Neural progenitor cell (in vitro differentiated cells): ENCODE measurements at regions not wholly inside any gene's neighbourhood (a gene's known extent, or its start where the extent isn't known, plus 50 kb on each side); places are given as distances from the start of the nearest gene placed in this dataset.
A peak's percentile ranks its signal among the peaks of the same experiment; 100 is the strongest.
"Not testable (repeated sequence)": the region's sequence is repeated elsewhere in the genome, so short reads cannot be mapped to it uniquely, and the experiment has no call there.

ENCODE experiments used
- DNase-seq: peaks from one replicate; pipeline ENCODE4 v3.0.0-alpha.2; 2016; ENCODE audit warnings: low spot score
- H2AFZ ChIP-seq: fragments of 200-600 bp; sonication (generic); replicated peaks from 2 replicates; pipeline ENCODE4 v1.6.1; 2016; ENCODE audit warnings: antibody characterized with exemption
- H3F3A ChIP-seq: fragments of 200-600 bp; sonication (generic); 2 replicates; pipeline ENCODE4 v1.6.1; 2016; ENCODE audit warnings: antibody characterized with exemption, low read depth
- H3K27ac ChIP-seq: fragments of 200-600 bp; sonication (generic); 2 replicates; pipeline ENCODE4 v1.5.1; 2016; ENCODE audit warnings: mild to moderate bottlenecking
- H3K27me3 ChIP-seq: fragments of 200-600 bp; sonication (generic); 2 replicates; pipeline ENCODE4 v1.6.1; 2016; ENCODE audit warnings: mild to moderate bottlenecking, moderate library complexity
- H3K36me3 ChIP-seq: fragments of 200-600 bp; sonication (generic); 2 replicates; pipeline ENCODE4 v1.5.1; 2016
- H3K4me1 ChIP-seq: fragments of 200-600 bp; sonication (generic); 2 replicates; pipeline ENCODE4 v1.6.1; 2016; ENCODE audit warnings: mixed run types
- H3K4me2 ChIP-seq: fragments of 200-600 bp; sonication (generic); 2 replicates; pipeline ENCODE4 v1.6.1; 2016
- H3K4me3 ChIP-seq: fragments of 200-600 bp; sonication (generic); 2 replicates; pipeline ENCODE4 v1.5.1; 2016
- H3K79me2 ChIP-seq: fragments of 200-600 bp; sonication (generic); 2 replicates; pipeline ENCODE4 v1.6.1; 2016; ENCODE audit warnings: low read depth
- H3K9ac ChIP-seq: fragments of 200-600 bp; sonication (generic); 2 replicates; pipeline ENCODE4 v1.6.1; 2016
- H3K9me3 ChIP-seq: fragments of 200-600 bp; sonication (generic); 2 replicates; pipeline ENCODE4 v1.5.1; 2016; ENCODE audit warnings: low read depth
- H4K20me1 ChIP-seq: fragments of 200-600 bp; sonication (generic); 2 replicates; pipeline ENCODE4 v1.6.1; 2016; ENCODE audit warnings: low read depth
- H3K27ac Mint-ChIP-seq: 3 replicates; pipeline ENCODE4 v1.8.0; 2021; ENCODE audit warnings: mixed read lengths
- H3K27me3 Mint-ChIP-seq: 2 replicates; pipeline ENCODE4 v1.8.0; 2022; ENCODE audit warnings: low read depth, mild to moderate bottlenecking, inconsistent platforms, moderate library complexity, mixed read lengths; ENCODE audit not compliant: insufficient read depth
- H3K36me3 Mint-ChIP-seq: 3 replicates; pipeline ENCODE4 v1.8.0; 2021; ENCODE audit warnings: mixed read lengths
- H3K4me1 Mint-ChIP-seq: 3 replicates; pipeline ENCODE4 v1.8.0; 2021; ENCODE audit warnings: mixed read lengths
- H3K4me3 Mint-ChIP-seq: 3 replicates; pipeline ENCODE4 v1.8.0; 2021; ENCODE audit warnings: mild to moderate bottlenecking, moderate library complexity, mixed read lengths
- H3K9me3 Mint-ChIP-seq: 3 replicates; pipeline ENCODE4 v1.8.0; 2020; ENCODE audit warnings: mixed read lengths
- EZH2 ChIP-seq: fragments of 200-600 bp; sonication (generic); IDR thresholded peaks from 2 replicates; pipeline ENCODE4 v1.6.1; 2017; ENCODE audit warnings: antibody characterized with exemption, mild to moderate bottlenecking, moderate library complexity
- EZH2phosphoT487 ChIP-seq: fragments of 200-600 bp; sonication (generic); IDR thresholded peaks from 2 replicates; pipeline ENCODE4 v1.6.1; 2017; ENCODE audit warnings: antibody characterized with exemption
- TF ChIP-seq, protein P1 (sequence below): fragments of 200-600 bp; sonication (generic); IDR thresholded peaks from 2 replicates; pipeline ENCODE4 v1.5.1; 2017; ENCODE audit warnings: antibody characterized with exemption, mild to moderate bottlenecking

DNA sequence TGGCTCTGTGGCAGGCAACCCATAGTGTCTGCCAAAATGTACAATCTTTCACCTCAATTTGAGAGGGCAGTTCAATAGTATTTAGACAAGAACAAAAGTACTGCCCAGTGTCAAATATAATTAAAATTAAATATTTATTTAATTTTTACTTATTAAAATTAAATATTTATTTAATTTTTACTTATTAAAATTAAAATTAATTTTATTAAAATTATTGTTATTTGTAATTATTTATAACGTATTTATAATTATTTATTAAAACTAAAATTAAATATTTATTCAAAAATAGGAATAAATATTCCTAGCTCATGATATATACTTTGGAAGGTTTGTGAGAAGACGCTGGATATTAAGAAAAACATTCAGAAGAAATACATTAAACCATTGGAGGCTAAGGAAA lies 93.7 kb upstream of the CAV2 start:
- Histone ChIP-seq H3F3A (no peaks in the 10 kb centered on the region), H3K4me3 (no peak overlapping the region), H3K4me2 (no peak overlapping the region), H3K27me3 (no peaks in the 10 kb centered on the region), H3K9me3 (no peaks in the 10 kb centered on the region), H3K4me1 (no peaks in the 10 kb centered on the region), H4K20me1 (no peaks in the 10 kb centered on the region), H2AFZ (no peak overlapping the region), H3K9ac (no peak overlapping the region), H3K36me3 (no peaks in the 10 kb centered on the region), H3K27ac (no peak overlapping the region), H3K79me2 (no peaks in the 10 kb centered on the region)
- peaks cover 3% of the 10 kb centered on the region for H3K9me3 Mint-ChIP-seq
- peaks cover 2% of the 10 kb centered on the region for H3K36me3 Mint-ChIP-seq
- DNase-seq = no peak
- no peak overlapping the region for H3K4me3 Mint-ChIP-seq
- H3K27me3 Mint-ChIP-seq = no peaks in the 10 kb centered on the region
- H3K27ac Mint-ChIP-seq = no peak overlapping the region
- TF ChIP-seq EZH2phosphoT487 (no peak), EZH2 (no peak)
- TF ChIP-seq, protein P1, sequence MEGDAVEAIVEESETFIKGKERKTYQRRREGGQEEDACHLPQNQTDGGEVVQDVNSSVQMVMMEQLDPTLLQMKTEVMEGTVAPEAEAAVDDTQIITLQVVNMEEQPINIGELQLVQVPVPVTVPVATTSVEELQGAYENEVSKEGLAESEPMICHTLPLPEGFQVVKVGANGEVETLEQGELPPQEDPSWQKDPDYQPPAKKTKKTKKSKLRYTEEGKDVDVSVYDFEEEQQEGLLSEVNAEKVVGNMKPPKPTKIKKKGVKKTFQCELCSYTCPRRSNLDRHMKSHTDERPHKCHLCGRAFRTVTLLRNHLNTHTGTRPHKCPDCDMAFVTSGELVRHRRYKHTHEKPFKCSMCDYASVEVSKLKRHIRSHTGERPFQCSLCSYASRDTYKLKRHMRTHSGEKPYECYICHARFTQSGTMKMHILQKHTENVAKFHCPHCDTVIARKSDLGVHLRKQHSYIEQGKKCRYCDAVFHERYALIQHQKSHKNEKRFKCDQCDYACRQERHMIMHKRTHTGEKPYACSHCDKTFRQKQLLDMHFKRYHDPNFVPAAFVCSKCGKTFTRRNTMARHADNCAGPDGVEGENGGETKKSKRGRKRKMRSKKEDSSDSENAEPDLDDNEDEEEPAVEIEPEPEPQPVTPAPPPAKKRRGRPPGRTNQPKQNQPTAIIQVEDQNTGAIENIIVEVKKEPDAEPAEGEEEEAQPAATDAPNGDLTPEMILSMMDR = no peak
- no peaks in the 10 kb centered on the region for H3K4me1 Mint-ChIP-seq

DNA sequence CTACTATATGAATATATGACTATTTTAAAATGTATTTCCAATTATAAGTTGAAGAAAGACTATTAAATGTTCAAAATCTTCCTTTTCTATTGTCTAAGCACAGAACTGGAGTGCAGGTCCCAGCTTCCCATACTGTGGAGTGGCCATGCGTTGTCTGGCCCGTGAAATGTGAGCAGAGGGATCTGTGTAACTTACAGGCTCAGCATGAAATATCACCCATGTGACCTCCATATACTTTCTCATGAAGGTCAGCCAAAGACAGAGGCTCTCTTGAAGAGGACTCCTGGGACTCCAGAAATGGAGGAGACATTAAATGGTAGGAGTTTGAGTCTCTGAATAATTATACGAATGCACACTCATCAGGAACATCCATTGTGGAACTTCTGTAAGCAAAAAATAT lies 92.4 kb upstream of the CAV2 start:
- Histone ChIP-seq H3K79me2 (no peaks in the 10 kb centered on the region), H3K27ac (no peak overlapping the region), H3K4me3 (no peak overlapping the region), H3K9me3 (no peaks in the 10 kb centered on the region), H2AFZ (no peak overlapping the region), H3K4me1 (no peaks in the 10 kb centered on the region), H3K36me3 (no peaks in the 10 kb centered on the region), H3K27me3 (no peaks in the 10 kb centered on the region), H4K20me1 (no peaks in the 10 kb centered on the region), H3K9ac (no peak overlapping the region), H3K4me2 (no peak overlapping the region), H3F3A (no peaks in the 10 kb centered on the region)
- Mint-ChIP-seq H3K36me3 (peaks cover 2% of the 10 kb centered on the region), H3K27me3 (no peaks in the 10 kb centered on the region), H3K9me3 (peaks cover 3% of the 10 kb centered on the region), H3K4me1 (no peaks in the 10 kb centered on the region), H3K4me3 (no peak overlapping the region), H3K27ac (no peak overlapping the region)
- DNase-seq = no peak
- TF ChIP-seq, protein P1 = no peak
- TF ChIP-seq EZH2phosphoT487 = no peak
- TF ChIP-seq EZH2 = no peak

GRCh38 chr7:116408166-116408565 lies 91.4 kb upstream of the CAV2 start:
- Mint-ChIP-seq H3K4me1 (no peaks in the 10 kb centered on the region), H3K4me3 (no peak overlapping the region), H3K27me3 (no peaks in the 10 kb centered on the region), H3K9me3 (peaks cover 3% of the 10 kb centered on the region), H3K27ac (no peak overlapping the region), H3K36me3 (peaks cover 2% of the 10 kb centered on the region)
- Histone ChIP-seq H3F3A (no peaks in the 10 kb centered on the region), H2AFZ (peak overlapping the region; percentile 50), H3K27me3 (no peaks in the 10 kb centered on the region), H3K79me2 (no peaks in the 10 kb centered on the region), H3K36me3 (no peaks in the 10 kb centered on the region), H3K9me3 (no peaks in the 10 kb centered on the region), H3K4me2 (no peak overlapping the region), H3K4me3 (no peak overlapping the region), H3K4me1 (no peaks in the 10 kb centered on the region), H3K9ac (no peak overlapping the region), H4K20me1 (no peaks in the 10 kb centered on the region), H3K27ac (no peak overlapping the region)
- no peak for TF ChIP-seq EZH2
- TF ChIP-seq, protein P1 = no peak
- no peak for TF ChIP-seq EZH2phosphoT487
- no peak for DNase-seq

- H3K27ac Mint-ChIP-seq, H3K36me3 Mint-ChIP-seq, H3K9me3 Mint-ChIP-seq, H3K36me3 ChIP-seq, H3F3A ChIP-seq, H3K9me3 ChIP-seq, H3K27ac ChIP-seq, H4K20me1 ChIP-seq, DNase-seq, H3K27me3 Mint-ChIP-seq, H3K4me1 ChIP-seq, H3K9ac ChIP-seq, H3K4me2 ChIP-seq, H3K4me3 ChIP-seq, H3K27me3 ChIP-seq, H3K79me2 ChIP-seq, H3K4me1 Mint-ChIP-seq, H3K4me3 Mint-ChIP-seq: not testable (repeated sequence)
- peak overlapping the region; percentile 50 for H2AFZ ChIP-seq
Observed at GRCh38 chr7:116408831-116409453, 90.6 kb upstream of the CAV2 start.

DNA sequence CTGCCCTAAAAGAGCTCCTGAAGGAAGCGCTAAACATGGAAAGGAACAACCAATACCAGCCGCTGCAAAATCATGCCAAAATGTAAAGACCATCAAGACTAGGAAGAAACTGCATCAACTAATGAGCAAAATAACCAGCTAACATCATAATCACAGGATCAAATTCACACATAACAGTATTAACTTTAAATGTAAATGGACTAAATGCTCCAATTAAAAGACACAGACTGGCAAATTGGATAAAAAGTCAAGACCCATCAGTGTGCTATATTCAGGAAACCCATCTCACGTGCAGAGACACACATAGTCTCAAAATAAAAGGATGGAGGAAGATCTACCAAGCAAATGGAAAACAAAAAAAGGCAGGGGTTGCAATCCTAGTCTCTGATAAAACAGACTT lies 88.8 kb upstream of the CAV2 start:
- H3F3A ChIP-seq, H4K20me1 ChIP-seq, H3K4me3 Mint-ChIP-seq, H2AFZ ChIP-seq, H3K4me2 ChIP-seq, H3K36me3 ChIP-seq, H3K27me3 ChIP-seq, H3K4me1 ChIP-seq, H3K79me2 ChIP-seq, H3K4me1 Mint-ChIP-seq, H3K9me3 ChIP-seq, H3K9ac ChIP-seq, H3K27ac Mint-ChIP-seq, DNase-seq, H3K4me3 ChIP-seq, H3K36me3 Mint-ChIP-seq, H3K27me3 Mint-ChIP-seq, H3K9me3 Mint-ChIP-seq, H3K27ac ChIP-seq: not testable (repeated sequence)
